HG03039 (cell line): ENCODE measurements at regions not wholly inside any gene's neighbourhood (a gene's known extent, or its start where the extent isn't known, plus 50 kb on each side); places are given as distances from the start of the nearest gene placed in this dataset.

Experiments used
- ATAC-seq: cut with Tn5 transposase; IDR thresholded peaks from one replicate; pipeline ENCODE4 v1.9.1; 2021; ENCODE audit warnings: mild to moderate bottlenecking, moderate library complexity; ENCODE audit not compliant: unreplicated experiment

- ATAC-seq = no peak
Observed at GRCh38 chr4:1466034-1466862, 60.0 kb upstream of the NKX1-1 start.

- ATAC-seq = no peak
Observed at GRCh38 chr4:1465173-1466033, 59.2 kb upstream of the NKX1-1 start.

GRCh38 chr4:1464581-1465171 lies 58.4 kb upstream of the NKX1-1 start:
- ATAC-seq = no peak

GRCh38 chr4:1463927-1464540 lies 57.8 kb upstream of the NKX1-1 start:
- ATAC-seq = no peak

- no peak for ATAC-seq
Observed at GRCh38 chr4:1463088-1463926, 57.1 kb upstream of the NKX1-1 start.

- no peak for ATAC-seq
Observed at GRCh38 chr4:1462768-1463075, 56.5 kb upstream of the NKX1-1 start.

- ATAC-seq = no peak
Observed at GRCh38 chr4:1462009-1462767, 55.9 kb upstream of the NKX1-1 start.

GRCh38 chr4:1460967-1461868 lies 55.0 kb upstream of the NKX1-1 start:
- no peak for ATAC-seq

- no peak for ATAC-seq
Observed at GRCh38 chr4:1459722-1460511, 53.7 kb upstream of the NKX1-1 start.

GRCh38 chr4:1459081-1459721 lies 53.0 kb upstream of the NKX1-1 start:
- no peak for ATAC-seq

- no peak for ATAC-seq
Observed at GRCh38 chr4:1458581-1458980, 52.3 kb upstream of the NKX1-1 start.
